DND-41 (cell line): ENCODE measurements at regions not wholly inside any gene's neighbourhood (a gene's known extent, or its start where the extent isn't known, plus 50 kb on each side); places are given as distances from the start of the nearest gene placed in this dataset.

Source experiments
- ATAC-seq: fragments of 200-7000 bp; cut with Tn5 transposase; 3 replicates; pipeline ENCODE4 v1.9.1; 2021; ENCODE audit warnings: low read depth; ENCODE audit not compliant: insufficient read depth
- DNase-seq: peaks from one replicate; pipeline ENCODE4 v3.0.0-alpha.2; 2020
- H2AFZ ChIP-seq: 2 replicates; pipeline ENCODE4 v1.6.0; 2012; ENCODE audit warnings: low read depth, low read length
- H3K27ac ChIP-seq: 2 replicates; pipeline ENCODE4 v1.5.1; 2012; ENCODE audit warnings: low read length, inconsistent platforms
- H3K27me3 ChIP-seq: fragments of 200-600 bp; sonication (generic); 2 replicates; pipeline ENCODE4 v1.6.0; 2012; ENCODE audit warnings: low read length, mild to moderate bottlenecking, inconsistent platforms; ENCODE audit not compliant: insufficient read depth, poor library complexity
- H3K36me3 ChIP-seq: 2 replicates; pipeline ENCODE4 v1.5.1; 2012; ENCODE audit warnings: low read length, inconsistent platforms; ENCODE audit not compliant: insufficient read depth
- H3K4me1 ChIP-seq: 2 replicates; pipeline ENCODE4 v1.5.1; 2012; ENCODE audit warnings: mild to moderate bottlenecking, low read length; ENCODE audit not compliant: insufficient read depth
- H3K4me2 ChIP-seq: 2 replicates; pipeline ENCODE4 v1.6.0; 2012; ENCODE audit warnings: mild to moderate bottlenecking, moderate library complexity, low read length, inconsistent platforms; ENCODE audit not compliant: insufficient read depth
- H3K4me3 ChIP-seq, 2 experiments: fragments of 200-600 bp in 1 of 2; shearing (Covaris generic) in 1 of 2; 2 replicates each; pipeline ENCODE4 v1.5.1; 2012 to 2016; ENCODE audit warnings: inconsistent platforms in 2 of 2, low read length in 2 of 2, mild to moderate bottlenecking in 2 of 2, low read depth in 1 of 2, moderate library complexity in 1 of 2
- H3K79me2 ChIP-seq: 2 replicates; pipeline ENCODE4 v1.6.0; 2012; ENCODE audit warnings: low read length, inconsistent platforms; ENCODE audit not compliant: insufficient read depth
- H3K9ac ChIP-seq: 2 replicates; pipeline ENCODE4 v1.6.0; 2012; ENCODE audit warnings: low read depth, mild to moderate bottlenecking, inconsistent platforms, low read length, moderate library complexity
- H3K9me3 ChIP-seq: 2 replicates; pipeline ENCODE4 v1.5.1; 2012; ENCODE audit warnings: low read length, moderate library complexity, mild to moderate bottlenecking, inconsistent platforms; ENCODE audit not compliant: insufficient read depth, severe bottlenecking
- H4K20me1 ChIP-seq: 2 replicates; pipeline ENCODE4 v1.6.0; 2012; ENCODE audit warnings: low read length; ENCODE audit not compliant: insufficient read depth
- EZH2 ChIP-seq: IDR thresholded peaks from 3 replicates; pipeline ENCODE4 v1.6.1; 2012; ENCODE audit warnings: borderline replicate concordance, low read depth, mild to moderate bottlenecking, moderate library complexity, low read length, inconsistent platforms; ENCODE audit not compliant: severe bottlenecking
- TF ChIP-seq, protein P1 (sequence below): IDR thresholded peaks from 2 replicates; pipeline ENCODE4 v1.5.1; 2012; ENCODE audit warnings: borderline replicate concordance, low read length, moderate library complexity, mild to moderate bottlenecking; ENCODE audit not compliant: poor library complexity, severe bottlenecking; ENCODE audit errors: extremely low read depth

GRCh38 chr2:19573784-19574183, 215.4 kb upstream of the OSR1 start:
- no peak overlapping the region for H3K4me2 ChIP-seq
- no peak overlapping the region for H3K9ac ChIP-seq
- H3K36me3 ChIP-seq = no peaks in the 10 kb centered on the region
- ATAC-seq (no peak), DNase-seq (no peak)
- H3K79me2 ChIP-seq = no peaks in the 10 kb centered on the region
- H3K9me3 ChIP-seq = no peaks in the 10 kb centered on the region
- no peaks in the 10 kb centered on the region for H3K4me1 ChIP-seq
- no peak overlapping the region for H3K4me3 ChIP-seq
- H3K27ac ChIP-seq = no peak overlapping the region
- no peaks in the 10 kb centered on the region for H3K27me3 ChIP-seq
- no peak for TF ChIP-seq EZH2
- TF ChIP-seq, protein P1, sequence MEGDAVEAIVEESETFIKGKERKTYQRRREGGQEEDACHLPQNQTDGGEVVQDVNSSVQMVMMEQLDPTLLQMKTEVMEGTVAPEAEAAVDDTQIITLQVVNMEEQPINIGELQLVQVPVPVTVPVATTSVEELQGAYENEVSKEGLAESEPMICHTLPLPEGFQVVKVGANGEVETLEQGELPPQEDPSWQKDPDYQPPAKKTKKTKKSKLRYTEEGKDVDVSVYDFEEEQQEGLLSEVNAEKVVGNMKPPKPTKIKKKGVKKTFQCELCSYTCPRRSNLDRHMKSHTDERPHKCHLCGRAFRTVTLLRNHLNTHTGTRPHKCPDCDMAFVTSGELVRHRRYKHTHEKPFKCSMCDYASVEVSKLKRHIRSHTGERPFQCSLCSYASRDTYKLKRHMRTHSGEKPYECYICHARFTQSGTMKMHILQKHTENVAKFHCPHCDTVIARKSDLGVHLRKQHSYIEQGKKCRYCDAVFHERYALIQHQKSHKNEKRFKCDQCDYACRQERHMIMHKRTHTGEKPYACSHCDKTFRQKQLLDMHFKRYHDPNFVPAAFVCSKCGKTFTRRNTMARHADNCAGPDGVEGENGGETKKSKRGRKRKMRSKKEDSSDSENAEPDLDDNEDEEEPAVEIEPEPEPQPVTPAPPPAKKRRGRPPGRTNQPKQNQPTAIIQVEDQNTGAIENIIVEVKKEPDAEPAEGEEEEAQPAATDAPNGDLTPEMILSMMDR = no peak
- no peak overlapping the region for H2AFZ ChIP-seq
- H4K20me1 ChIP-seq = no peaks in the 10 kb centered on the region

GRCh38 chr2:19571773-19572172, 213.3 kb upstream of the OSR1 start:
- no peak for ATAC-seq
- no peak for TF ChIP-seq EZH2
- TF ChIP-seq, protein P1 = no peak
- Histone ChIP-seq H4K20me1 (no peaks in the 10 kb centered on the region), H3K9ac (no peak overlapping the region), H3K36me3 (no peaks in the 10 kb centered on the region), H2AFZ (no peak overlapping the region), H3K9me3 (no peaks in the 10 kb centered on the region), H3K27me3 (no peaks in the 10 kb centered on the region), H3K79me2 (no peaks in the 10 kb centered on the region), H3K27ac (no peak overlapping the region), H3K4me2 (no peak overlapping the region), H3K4me3 (no peak overlapping the region), H3K4me1 (no peaks in the 10 kb centered on the region)
- no peak for DNase-seq

DNA sequence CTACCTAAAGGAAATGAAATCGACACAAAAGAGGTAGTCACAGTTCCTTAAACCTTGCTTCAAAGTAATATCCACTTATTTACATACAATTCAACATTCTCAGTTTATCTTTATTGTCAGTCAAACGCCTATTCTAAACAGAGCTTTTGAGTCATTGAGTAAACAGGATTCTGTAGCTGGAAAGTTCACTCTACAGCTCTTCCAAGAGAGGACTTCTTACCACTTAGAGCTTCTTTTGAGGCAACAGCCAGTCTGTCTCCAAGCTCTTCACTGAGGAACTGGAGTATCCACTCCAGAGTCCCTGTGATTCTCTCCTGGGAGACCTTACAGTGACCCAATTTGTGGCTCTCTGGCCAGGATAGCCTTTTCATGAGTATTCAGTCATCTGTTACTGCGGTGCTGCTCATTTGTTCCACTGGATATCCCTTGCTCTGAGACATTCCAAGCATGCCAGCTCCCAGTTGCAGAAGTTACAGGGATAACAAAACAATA, 210.9 kb upstream of the OSR1 start:
- Histone ChIP-seq H3K4me1 (no peaks in the 10 kb centered on the region), H3K9ac (no peak overlapping the region), H4K20me1 (no peaks in the 10 kb centered on the region), H3K36me3 (no peaks in the 10 kb centered on the region), H3K27ac (no peak overlapping the region), H3K4me2 (no peak overlapping the region), H2AFZ (no peak overlapping the region), H3K79me2 (no peaks in the 10 kb centered on the region), H3K9me3 (no peaks in the 10 kb centered on the region), H3K27me3 (no peaks in the 10 kb centered on the region), H3K4me3 (no peak overlapping the region)
- no peak for TF ChIP-seq EZH2
- TF ChIP-seq, protein P1 = no peak
- ATAC-seq (no peak), DNase-seq (no peak)

- no peaks in the 10 kb centered on the region for H3K27me3 ChIP-seq
- no peaks in the 10 kb centered on the region for H4K20me1 ChIP-seq
- H2AFZ ChIP-seq = no peak overlapping the region
- H3K4me1 ChIP-seq = no peaks in the 10 kb centered on the region
- H3K36me3 ChIP-seq = no peaks in the 10 kb centered on the region
- no peak for TF ChIP-seq EZH2
- TF ChIP-seq, protein P1 = no peak
- H3K9me3 ChIP-seq = no peaks in the 10 kb centered on the region
- no peak for ATAC-seq
- H3K79me2 ChIP-seq = no peaks in the 10 kb centered on the region
- no peak for DNase-seq
- no peak overlapping the region for H3K9ac ChIP-seq
- H3K27ac ChIP-seq = no peak overlapping the region
- no peak overlapping the region for H3K4me3 ChIP-seq
- H3K4me2 ChIP-seq = no peak overlapping the region
These were observed 210.4 kb upstream of the OSR1 start for GRCh38 chr2:19568809-19569208.
